ENCODE measurements at regions not wholly inside any gene's neighbourhood (a gene's known extent, or its start where the extent isn't known, plus 50 kb on each side); places are given as distances from the start of the nearest gene placed in this dataset.

GRCh38 chr2:143830476-143830875 lies 689.4 kb downstream of the ZEB2 start:
- Histone ChIP-seq H3K4me3 (ENCODE audit: low read depth, low read length) (no peak overlapping the region), H3K27ac (ENCODE audit: extremely low read depth, low read depth, low read length) (no peak overlapping the region), H3K4me1 (ENCODE audit: control insufficient read depth, insufficient read depth, low read length) (no peaks in the 10 kb centered on the region), H3K36me3 (ENCODE audit: control insufficient read depth in 2 of 2, insufficient read depth in 1 of 2, low read length in 2 of 2) (no peaks in the 10 kb centered on the region), H3K9me3 (ENCODE audit: control insufficient read depth, insufficient read depth, low read depth, low read length) (no peaks in the 10 kb centered on the region)
- TF ChIP-seq ZFP3 (tag by site-specific recombination; IDR thresholded peaks at IDR 0.05; ENCODE audit: low read depth) (no peak), ZNF398 (tag by site-specific recombination; IDR thresholded peaks at IDR 0.05) (no peak), ZNF513 (tag by site-specific recombination; IDR thresholded peaks at IDR 0.05) (no peak), ZBTB7A (tag by site-specific recombination; IDR thresholded peaks at IDR 0.05; ENCODE audit: low read depth) (no peak), RBAK (tag by site-specific recombination; IDR thresholded peaks at IDR 0.05) (no peak), ZNF121 (tag by site-specific recombination; IDR thresholded peaks at IDR 0.05) (no peak), TRIM28 (IDR thresholded peaks at IDR 0.05; ENCODE audit: borderline replicate concordance, low read length) (no peak), ZNF239 (tag by site-specific recombination; IDR thresholded peaks at IDR 0.05) (no peak), ZNF837 (tag by site-specific recombination; IDR thresholded peaks at IDR 0.05) (no peak), ZSCAN5A (tag by site-specific recombination; IDR thresholded peaks at IDR 0.05) (no peak), FEZF1 (tag by site-specific recombination; IDR thresholded peaks at IDR 0.05) (no peak), ZBTB11 (tag by site-specific recombination; conservative IDR thresholded peaks at IDR 0.05; ENCODE audit: low read depth) (no peak)
- CTCF ChIA-PET: interaction anchor here (0.7 kb wide), 1 partner anchor 827 kb away, joined by 3 read pairs; no protein-coding TSS in a partner anchor
- POLR2A ChIA-PET: no interaction called here

GRCh38 chr2:143828763-143829537 lies 691.0 kb downstream of the ZEB2 start:
- TF ChIP-seq ZNF221 (tag by site-specific recombination; IDR thresholded peaks at IDR 0.05; ENCODE audit: borderline replicate concordance) (no peak), ZNF571 (tag by site-specific recombination; IDR thresholded peaks at IDR 0.05) (no peak), ZNF747 (tag by site-specific recombination; IDR thresholded peaks at IDR 0.05) (no peak), ZNF580 (tag by site-specific recombination; IDR thresholded peaks at IDR 0.05) (no peak), ZNF223 (tag by site-specific recombination; IDR thresholded peaks at IDR 0.05) (no peak), ZBTB11 (tag by site-specific recombination; conservative IDR thresholded peaks at IDR 0.05; ENCODE audit: low read depth) (no peak), PATZ1 (tag by site-specific recombination; IDR thresholded peaks at IDR 0.05) (no peak)
- Histone ChIP-seq H3K4me3 (ENCODE audit: low read depth, low read length) (no peak overlapping the region), H3K9me3 (ENCODE audit: control insufficient read depth, insufficient read depth, low read depth, low read length) (no peaks in the 10 kb centered on the region), H3K4me1 (ENCODE audit: control insufficient read depth, insufficient read depth, low read length) (no peaks in the 10 kb centered on the region), H3K36me3 (ENCODE audit: control insufficient read depth in 2 of 2, insufficient read depth in 1 of 2, low read length in 2 of 2) (no peaks in the 10 kb centered on the region), H3K27ac (ENCODE audit: extremely low read depth, low read depth, low read length) (no peak overlapping the region)
- CTCF ChIA-PET: interaction anchor here (0.6 kb wide), 1 partner anchor 31 kb away, joined by 3 read pairs; no protein-coding TSS in a partner anchor
- POLR2A ChIA-PET: no interaction called here
